ENCODE measurements at regions not wholly inside any gene's neighbourhood (a gene's known extent, or its start where the extent isn't known, plus 50 kb on each side); places are given as distances from the start of the nearest gene placed in this dataset.
"Not testable (repeated sequence)": the region's sequence is repeated elsewhere in the genome, so short reads cannot be mapped to it uniquely, and the experiment has no call there.

- no peak for DNase-seq (ENCODE audit: low read depth, low spot score)
- in situ Hi-C loops (cut with HindIII; ENCODE audit: low pct_unique_long_range_greater_than_20kb, low sequenced_read_pairs): no loop called here
Observed at GRCh38 chr21:31450980-31451379, 106.9 kb upstream of the TIAM1 start.

GRCh38 chr21:31449921-31450535 is 106.0 kb upstream of the TIAM1 start:
- no peak for DNase-seq (ENCODE audit: low read depth, low spot score)
- in situ Hi-C loops (cut with HindIII; ENCODE audit: low pct_unique_long_range_greater_than_20kb, low sequenced_read_pairs): no loop called here

GRCh38 chr21:31448496-31448895 is 104.4 kb upstream of the TIAM1 start:
- no peak for DNase-seq (ENCODE audit: low read depth, low spot score)
- in situ Hi-C loops (cut with HindIII; ENCODE audit: low pct_unique_long_range_greater_than_20kb, low sequenced_read_pairs): no loop called here

GRCh38 chr21:31447505-31447904 is 103.4 kb upstream of the TIAM1 start:
- DNase-seq (ENCODE audit: low read depth, low spot score): no peak
- in situ Hi-C loops (cut with HindIII; ENCODE audit: low pct_unique_long_range_greater_than_20kb, low sequenced_read_pairs): no loop called here

- in situ Hi-C loops (cut with HindIII; ENCODE audit: low pct_unique_long_range_greater_than_20kb, low sequenced_read_pairs): no loop called here
- DNase-seq (ENCODE audit: low read depth, low spot score): no peak
Observed at GRCh38 chr21:31446226-31446855, 102.3 kb upstream of the TIAM1 start.

GRCh38 chr21:31445137-31445536 is 101.1 kb upstream of the TIAM1 start:
- in situ Hi-C loops (cut with HindIII; ENCODE audit: low pct_unique_long_range_greater_than_20kb, low sequenced_read_pairs): no loop called here
- no peak for DNase-seq (ENCODE audit: low read depth, low spot score)

GRCh38 chr21:31443736-31444521 is 99.9 kb upstream of the TIAM1 start:
- in situ Hi-C loops (cut with HindIII; ENCODE audit: low pct_unique_long_range_greater_than_20kb, low sequenced_read_pairs): no loop called here
- DNase-seq (ENCODE audit: low read depth, low spot score): no peak

- no peak for DNase-seq (ENCODE audit: low read depth, low spot score)
- in situ Hi-C loops (cut with HindIII; ENCODE audit: low pct_unique_long_range_greater_than_20kb, low sequenced_read_pairs): no loop called here
Observed at GRCh38 chr21:31442339-31442738, 98.3 kb upstream of the TIAM1 start.

GRCh38 chr21:31429506-31429905 is 85.4 kb upstream of the TIAM1 start:
- in situ Hi-C loops (cut with HindIII; ENCODE audit: low pct_unique_long_range_greater_than_20kb, low sequenced_read_pairs): no loop called here
- DNase-seq (ENCODE audit: low read depth, low spot score): no peak

- in situ Hi-C loops (cut with HindIII; ENCODE audit: low pct_unique_long_range_greater_than_20kb, low sequenced_read_pairs): no loop called here
Observed at GRCh38 chr21:31426235-31426797, 82.3 kb upstream of the TIAM1 start.

GRCh38 chr21:31425138-31425537 is 81.1 kb upstream of the TIAM1 start:
- in situ Hi-C loops (cut with HindIII; ENCODE audit: low pct_unique_long_range_greater_than_20kb, low sequenced_read_pairs): no loop called here
- no peak for DNase-seq (ENCODE audit: low read depth, low spot score)

More at GRCh38 chr21:31426235-31426797, 82.3 kb upstream of the TIAM1 start:
- DNase-seq (ENCODE audit: low read depth, low spot score): no peak

- no peak for DNase-seq (ENCODE audit: low read depth, low spot score)
- in situ Hi-C loops (cut with HindIII; ENCODE audit: low pct_unique_long_range_greater_than_20kb, low sequenced_read_pairs): no loop called here
Observed at GRCh38 chr21:31424058-31424457, 80.0 kb upstream of the TIAM1 start.

- in situ Hi-C loops (cut with HindIII; ENCODE audit: low pct_unique_long_range_greater_than_20kb, low sequenced_read_pairs): no loop called here
Observed at GRCh38 chr21:31420988-31421387, 76.9 kb upstream of the TIAM1 start.

GRCh38 chr21:31420354-31420753 is 76.3 kb upstream of the TIAM1 start:
- no peak for DNase-seq (ENCODE audit: low read depth, low spot score)
- in situ Hi-C loops (cut with HindIII; ENCODE audit: low pct_unique_long_range_greater_than_20kb, low sequenced_read_pairs): no loop called here

More at GRCh38 chr21:31420988-31421387, 76.9 kb upstream of the TIAM1 start:
- no peak for DNase-seq (ENCODE audit: low read depth, low spot score)

- in situ Hi-C loops (cut with HindIII; ENCODE audit: low pct_unique_long_range_greater_than_20kb, low sequenced_read_pairs): no loop called here
Observed at GRCh38 chr21:31418377-31419001, 74.4 kb upstream of the TIAM1 start.

GRCh38 chr21:31417214-31417613 is 73.2 kb upstream of the TIAM1 start:
- DNase-seq (ENCODE audit: low read depth, low spot score); in situ Hi-C loops (cut with HindIII; ENCODE audit: low pct_unique_long_range_greater_than_20kb, low sequenced_read_pairs): not testable (repeated sequence)

More at GRCh38 chr21:31418377-31419001, 74.4 kb upstream of the TIAM1 start:
- no peak for DNase-seq (ENCODE audit: low read depth, low spot score)

- no peak for DNase-seq (ENCODE audit: low read depth, low spot score)
- in situ Hi-C loops (cut with HindIII; ENCODE audit: low pct_unique_long_range_greater_than_20kb, low sequenced_read_pairs): no loop called here
Observed at GRCh38 chr21:31416465-31416864, 72.4 kb upstream of the TIAM1 start.

Data from SK-MEL-5 (cell line).